HCT116 (cell line): ENCODE measurements at regions not wholly inside any gene's neighbourhood (a gene's known extent, or its start where the extent isn't known, plus 50 kb on each side); places are given as distances from the start of the nearest gene placed in this dataset.

Source experiments
- ATAC-seq: fragments of 200-7000 bp; cut with Tn5 transposase; 2 replicates; pipeline ENCODE4 v1.9.1; 2020; ENCODE audit warnings: mild to moderate bottlenecking, moderate library complexity
- BruUV-seq: library from RNA; stranded (reverse); fragments of 400-500 nt; replicated peaks from 2 replicates; lab custom pipeline; 2021; lab: Mats Ljungman, UMichigan
- CTCF ChIA-PET: fragments of 300-600 bp; sonication (Branson Sonifier 250); formaldehyde crosslinking; loops from one replicate; lab custom pipeline; 2021; ENCODE audit warnings: antibody characterized with exemption; lab: Charles Lee
- POLR2A ChIA-PET: fragments of 300-600, 350-600 bp; sonication (Branson Sonifier 250); formaldehyde crosslinking; loops from one replicate; lab custom pipeline; 2021; ENCODE audit warnings: antibody characterized with exemption; lab: Charles Lee
- RAD21 ChIA-PET, 2 experiments: fragments of 300-600 bp; sonication (Branson Sonifier 250); formaldehyde crosslinking; loops; one replicate each; lab custom pipeline; 2023; ENCODE audit warnings: low total read pairs in 2 of 2; ENCODE audit not compliant: uncharacterized antibody in 2 of 2, unreplicated experiment in 2 of 2, low non-redundant PET in 1 of 2; lab: Charles Lee
- DNase-seq: peaks from one replicate; pipeline ENCODE4 v3.0.0-alpha.2; 2010; ENCODE audit warnings: low read depth, low spot score
- H2AFZ ChIP-seq: fragments of 200-600 bp; shearing (Covaris generic), sonication (generic); 2 replicates; pipeline ENCODE4 v1.6.1; 2017; ENCODE audit warnings: low read depth, mixed run types, mixed read lengths, antibody characterized with exemption, low read length; ENCODE audit not compliant: poor library complexity, severe bottlenecking
- H3K27ac ChIP-seq: 2 replicates; pipeline ENCODE4 v1.5.1; 2012; ENCODE audit warnings: low read depth, low read length
- H3K27me3 ChIP-seq: fragments of 200-600 bp; sonication (generic); 2 replicates; pipeline ENCODE4 v1.6.1; 2016; ENCODE audit warnings: mixed run types, low read length, mixed read lengths; ENCODE audit not compliant: insufficient read depth
- H3K36me3 ChIP-seq, 2 experiments: fragments of 200-500 bp in 1 of 2; fragments of 200-600 bp in 1 of 2; sonication (Bioruptor generic) in 1 of 2; sonication (generic) in 1 of 2; 2 replicates each; pipeline versions ENCODE4 v1.5.1 to v1.6.1; 2014 to 2016; ENCODE audit warnings: low read length in 2 of 2, inconsistent platforms in 1 of 2, mixed read lengths in 1 of 2, mixed run types in 1 of 2; ENCODE audit not compliant: insufficient read depth in 2 of 2, control insufficient read depth in 1 of 2
- H3K4me1 ChIP-seq, 2 experiments: fragments of 200-600 bp in 1 of 2; sonication (generic) in 1 of 2; 2 replicates each; pipeline versions ENCODE4 v1.5.1 to v1.6.1; 2012 to 2017; ENCODE audit warnings: low read length in 2 of 2, inconsistent platforms in 1 of 2, mild to moderate bottlenecking in 1 of 2, mixed read lengths in 1 of 2, mixed run types in 1 of 2, moderate library complexity in 1 of 2; ENCODE audit not compliant: insufficient read depth in 2 of 2, control insufficient read depth in 1 of 2
- H3K4me2 ChIP-seq: fragments of 200-600 bp; sonication (generic); 2 replicates; pipeline ENCODE4 v1.6.1; 2017; ENCODE audit warnings: mixed run types, low read length, mixed read lengths
- H3K4me3 ChIP-seq, 2 experiments: fragments of 200-600 bp in 1 of 2; sonication (generic) in 1 of 2; replicated peaks in 1 of 2; 2 replicates each; pipeline ENCODE4 v1.5.1; 2011 to 2016; ENCODE audit warnings: low read length in 2 of 2, control low read depth in 1 of 2, low read depth in 1 of 2, mild to moderate bottlenecking in 1 of 2, mixed read lengths in 1 of 2, mixed run types in 1 of 2
- H3K79me2 ChIP-seq: fragments of 200-600 bp; sonication (generic); 2 replicates; pipeline ENCODE4 v1.6.1; 2017; ENCODE audit warnings: mild to moderate bottlenecking, mixed run types, low read length, moderate library complexity, mixed read lengths; ENCODE audit not compliant: insufficient read depth
- H3K9ac ChIP-seq: fragments of 200-600 bp; sonication (generic); 2 replicates; pipeline ENCODE4 v1.6.1; 2016; ENCODE audit warnings: low read length, mixed read lengths
- H3K9me2 ChIP-seq: fragments of 200-600 bp; sonication (generic), shearing (Covaris generic); 2 replicates; pipeline ENCODE4 v1.6.1; 2017; ENCODE audit warnings: mixed run types, mild to moderate bottlenecking, moderate library complexity; ENCODE audit not compliant: insufficient read depth
- H3K9me3 ChIP-seq, 2 experiments: fragments of 200-500 bp in 1 of 2; fragments of 200-600 bp in 1 of 2; sonication (Bioruptor generic) in 1 of 2; sonication (generic) in 1 of 2; 2 replicates each; pipeline ENCODE4 v1.6.1; 2014 to 2017; ENCODE audit warnings: low read length in 2 of 2, mixed read lengths in 2 of 2, inconsistent platforms in 1 of 2, low read depth in 1 of 2, mild to moderate bottlenecking in 1 of 2, mixed run types in 1 of 2, moderate library complexity in 1 of 2; ENCODE audit not compliant: control insufficient read depth in 1 of 2, insufficient read depth in 1 of 2
- H4K20me1 ChIP-seq: fragments of 200-600 bp; sonication (generic), shearing (Covaris generic); 2 replicates; pipeline ENCODE4 v1.6.1; 2017; ENCODE audit warnings: mixed run types, mild to moderate bottlenecking, moderate library complexity; ENCODE audit not compliant: insufficient read depth
- CEBPB ChIP-seq: IDR thresholded peaks from 2 replicates; pipeline ENCODE4 v1.6.1; 2012; ENCODE audit warnings: low read depth
- ELF1 ChIP-seq: IDR thresholded peaks from 2 replicates; pipeline ENCODE4 v1.6.1; 2012; ENCODE audit warnings: low read depth, borderline replicate concordance
- EZH2 ChIP-seq: fragments of 200-600 bp; sonication (generic); IDR thresholded peaks from 2 replicates; pipeline ENCODE4 v1.6.1; 2017; ENCODE audit warnings: antibody characterized with exemption, mixed run types
- EZH2phosphoT487 ChIP-seq: fragments of 200-600 bp; IDR thresholded peaks from 2 replicates; pipeline ENCODE4 v1.6.1; 2018; ENCODE audit warnings: antibody characterized with exemption, borderline replicate concordance
- FOSL1 ChIP-seq: IDR thresholded peaks from 2 replicates; pipeline ENCODE4 v1.6.1; 2012; ENCODE audit warnings: low read depth
- POLR2A ChIP-seq: IDR thresholded peaks from 2 replicates; pipeline ENCODE4 v1.7.0; 2011; ENCODE audit warnings: borderline replicate concordance; ENCODE audit not compliant: insufficient read depth, insufficient read length; ENCODE audit errors: extremely low read depth
- POLR2AphosphoS5 ChIP-seq: IDR thresholded peaks from 2 replicates; pipeline ENCODE4 v1.6.1; 2011; ENCODE audit warnings: mild to moderate bottlenecking, low read depth, low read length, moderate library complexity
- SIN3A ChIP-seq: IDR thresholded peaks from 2 replicates; pipeline ENCODE4 v1.6.1; 2012; ENCODE audit warnings: low read depth
- SP1 ChIP-seq: IDR thresholded peaks from 2 replicates; pipeline ENCODE4 v1.6.1; 2012; ENCODE audit warnings: low read depth
- SRF ChIP-seq: IDR thresholded peaks from 2 replicates; pipeline ENCODE4 v1.6.1; 2012; ENCODE audit warnings: low read depth
- TCF7L2 ChIP-seq: IDR thresholded peaks from 2 replicates; pipeline ENCODE4 v1.7.0; 2011; ENCODE audit warnings: borderline replicate concordance, inconsistent platforms; ENCODE audit not compliant: insufficient read depth, insufficient read length; ENCODE audit errors: extremely low read depth
- YY1 ChIP-seq: IDR thresholded peaks from 2 replicates; pipeline ENCODE4 v1.6.1; 2011; ENCODE audit warnings: low read length, low read depth, moderate library complexity, mild to moderate bottlenecking; ENCODE audit not compliant: insufficient replicate concordance; ENCODE audit errors: extremely low read depth
- ZFX ChIP-seq: fragments of 450-650 bp; IDR thresholded peaks from 2 replicates; pipeline ENCODE4 v1.6.1; 2017
- ZNF274 ChIP-seq: fragments of 200-500 bp; sonication (Bioruptor generic); IDR thresholded peaks from 2 replicates; pipeline ENCODE4 v1.6.1; 2014; ENCODE audit warnings: mild to moderate bottlenecking, low read depth, low read length, inconsistent platforms
- intact Hi-C: fragments of 100-400 bp; cut with micrococcal nuclease; formaldehyde crosslinking; loops from 2 replicates; pipeline ENCODE4 v1.10.0; 2022
- TF ChIP-seq, protein P1 (sequence below): IDR thresholded peaks from 2 replicates; pipeline ENCODE4 v1.6.1; 2012
- TF ChIP-seq, protein P2 (sequence below): IDR thresholded peaks from 2 replicates; pipeline ENCODE4 v1.6.1; 2012
- TF ChIP-seq, protein P3 (sequence below): IDR thresholded peaks from 2 replicates; pipeline ENCODE4 v1.6.1; 2012; ENCODE audit warnings: low read depth
- TF ChIP-seq, protein P4 (sequence below): IDR thresholded peaks from 2 replicates; pipeline ENCODE4 v1.6.1; 2011; ENCODE audit warnings: mild to moderate bottlenecking, low read length, moderate library complexity; ENCODE audit not compliant: insufficient replicate concordance; ENCODE audit errors: extremely low read depth
- TF ChIP-seq, protein P5 (sequence below), 3 experiments: fragments of 200-600 bp in 1 of 3; sonication (generic) in 1 of 3; IDR thresholded peaks in 2 of 3; conservative IDR thresholded peaks in 1 of 3; 2 replicates each; pipeline ENCODE4 v1.5.1; 2012 to 2017; ENCODE audit warnings: low read depth in 2 of 3, low read length in 2 of 3, antibody characterized with exemption in 1 of 3, borderline replicate concordance in 1 of 3, control low read depth in 1 of 3, mild to moderate bottlenecking in 1 of 3, mixed read lengths in 1 of 3, mixed run types in 1 of 3, moderate library complexity in 1 of 3; ENCODE audit not compliant: insufficient read depth in 1 of 3

DNA sequence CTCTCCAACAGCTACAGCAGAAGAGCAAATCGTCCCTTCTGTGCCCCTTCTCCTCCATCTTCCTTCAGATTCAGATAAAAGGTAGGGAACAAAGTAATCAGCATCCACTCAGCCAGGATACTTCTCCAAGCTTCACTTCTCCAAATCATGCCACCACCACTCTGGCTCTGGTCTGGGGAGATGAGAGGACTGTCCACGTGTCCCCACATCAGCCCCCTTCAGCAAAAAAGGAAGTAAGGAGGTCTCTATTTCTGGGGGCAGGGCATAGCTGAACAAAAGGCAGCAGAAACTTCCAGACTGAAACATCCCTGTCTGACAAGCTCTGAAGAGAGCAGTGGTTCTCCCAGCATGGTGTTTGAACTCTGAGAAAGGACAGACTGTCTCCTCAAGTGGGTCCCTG, 116.9 kb downstream of the C5orf15 start:
- H3K9ac ChIP-seq = no peak overlapping the region
- BruUV-seq = no TSS peak
- H3K4me3 ChIP-seq = no peak overlapping the region
- ChIA-PET POLR2A (no interaction called here), CTCF (no interaction called here), RAD21 (no interaction called here)
- no peak overlapping the region for H3K4me2 ChIP-seq
- H3K27ac ChIP-seq = no peak overlapping the region
- H3K9me3 ChIP-seq = no peaks in the 10 kb centered on the region
- H3K4me1 ChIP-seq = no peaks in the 10 kb centered on the region
- DNase-seq = no peak
- no peaks in the 10 kb centered on the region for H3K9me2 ChIP-seq
- H3K79me2 ChIP-seq = no peaks in the 10 kb centered on the region
- no peaks in the 10 kb centered on the region for H4K20me1 ChIP-seq
- peaks cover 27% of the 10 kb centered on the region; the same call in 1 of the 2 replicates for H3K27me3 ChIP-seq
- ATAC-seq = no peak
- intact Hi-C loops = no loop called here
- no peak overlapping the region for H2AFZ ChIP-seq
- TF ChIP-seq, protein P1, sequence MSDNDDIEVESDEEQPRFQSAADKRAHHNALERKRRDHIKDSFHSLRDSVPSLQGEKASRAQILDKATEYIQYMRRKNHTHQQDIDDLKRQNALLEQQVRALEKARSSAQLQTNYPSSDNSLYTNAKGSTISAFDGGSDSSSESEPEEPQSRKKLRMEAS = no peak
- TF ChIP-seq FOSL1 (no peak), POLR2A (no peak), POLR2AphosphoS5 (no peak), CEBPB (no peak), TCF7L2 (no peak), SRF (no peak), SIN3A (no peak), ZNF274 (no peak), EZH2phosphoT487 (no peak), ELF1 (no peak), SP1 (no peak), EZH2 (no peak), ZFX (no peak), YY1 (no peak)
- TF ChIP-seq, protein P2, sequence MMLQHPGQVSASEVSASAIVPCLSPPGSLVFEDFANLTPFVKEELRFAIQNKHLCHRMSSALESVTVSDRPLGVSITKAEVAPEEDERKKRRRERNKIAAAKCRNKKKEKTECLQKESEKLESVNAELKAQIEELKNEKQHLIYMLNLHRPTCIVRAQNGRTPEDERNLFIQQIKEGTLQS = no peak
- TF ChIP-seq, protein P3, sequence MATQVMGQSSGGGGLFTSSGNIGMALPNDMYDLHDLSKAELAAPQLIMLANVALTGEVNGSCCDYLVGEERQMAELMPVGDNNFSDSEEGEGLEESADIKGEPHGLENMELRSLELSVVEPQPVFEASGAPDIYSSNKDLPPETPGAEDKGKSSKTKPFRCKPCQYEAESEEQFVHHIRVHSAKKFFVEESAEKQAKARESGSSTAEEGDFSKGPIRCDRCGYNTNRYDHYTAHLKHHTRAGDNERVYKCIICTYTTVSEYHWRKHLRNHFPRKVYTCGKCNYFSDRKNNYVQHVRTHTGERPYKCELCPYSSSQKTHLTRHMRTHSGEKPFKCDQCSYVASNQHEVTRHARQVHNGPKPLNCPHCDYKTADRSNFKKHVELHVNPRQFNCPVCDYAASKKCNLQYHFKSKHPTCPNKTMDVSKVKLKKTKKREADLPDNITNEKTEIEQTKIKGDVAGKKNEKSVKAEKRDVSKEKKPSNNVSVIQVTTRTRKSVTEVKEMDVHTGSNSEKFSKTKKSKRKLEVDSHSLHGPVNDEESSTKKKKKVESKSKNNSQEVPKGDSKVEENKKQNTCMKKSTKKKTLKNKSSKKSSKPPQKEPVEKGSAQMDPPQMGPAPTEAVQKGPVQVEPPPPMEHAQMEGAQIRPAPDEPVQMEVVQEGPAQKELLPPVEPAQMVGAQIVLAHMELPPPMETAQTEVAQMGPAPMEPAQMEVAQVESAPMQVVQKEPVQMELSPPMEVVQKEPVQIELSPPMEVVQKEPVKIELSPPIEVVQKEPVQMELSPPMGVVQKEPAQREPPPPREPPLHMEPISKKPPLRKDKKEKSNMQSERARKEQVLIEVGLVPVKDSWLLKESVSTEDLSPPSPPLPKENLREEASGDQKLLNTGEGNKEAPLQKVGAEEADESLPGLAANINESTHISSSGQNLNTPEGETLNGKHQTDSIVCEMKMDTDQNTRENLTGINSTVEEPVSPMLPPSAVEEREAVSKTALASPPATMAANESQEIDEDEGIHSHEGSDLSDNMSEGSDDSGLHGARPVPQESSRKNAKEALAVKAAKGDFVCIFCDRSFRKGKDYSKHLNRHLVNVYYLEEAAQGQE = no peak
- TF ChIP-seq, protein P4, sequence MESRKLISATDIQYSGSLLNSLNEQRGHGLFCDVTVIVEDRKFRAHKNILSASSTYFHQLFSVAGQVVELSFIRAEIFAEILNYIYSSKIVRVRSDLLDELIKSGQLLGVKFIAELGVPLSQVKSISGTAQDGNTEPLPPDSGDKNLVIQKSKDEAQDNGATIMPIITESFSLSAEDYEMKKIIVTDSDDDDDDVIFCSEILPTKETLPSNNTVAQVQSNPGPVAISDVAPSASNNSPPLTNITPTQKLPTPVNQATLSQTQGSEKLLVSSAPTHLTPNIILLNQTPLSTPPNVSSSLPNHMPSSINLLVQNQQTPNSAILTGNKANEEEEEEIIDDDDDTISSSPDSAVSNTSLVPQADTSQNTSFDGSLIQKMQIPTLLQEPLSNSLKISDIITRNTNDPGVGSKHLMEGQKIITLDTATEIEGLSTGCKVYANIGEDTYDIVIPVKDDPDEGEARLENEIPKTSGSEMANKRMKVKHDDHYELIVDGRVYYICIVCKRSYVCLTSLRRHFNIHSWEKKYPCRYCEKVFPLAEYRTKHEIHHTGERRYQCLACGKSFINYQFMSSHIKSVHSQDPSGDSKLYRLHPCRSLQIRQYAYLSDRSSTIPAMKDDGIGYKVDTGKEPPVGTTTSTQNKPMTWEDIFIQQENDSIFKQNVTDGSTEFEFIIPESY = no peak
- TF ChIP-seq, protein P5, sequence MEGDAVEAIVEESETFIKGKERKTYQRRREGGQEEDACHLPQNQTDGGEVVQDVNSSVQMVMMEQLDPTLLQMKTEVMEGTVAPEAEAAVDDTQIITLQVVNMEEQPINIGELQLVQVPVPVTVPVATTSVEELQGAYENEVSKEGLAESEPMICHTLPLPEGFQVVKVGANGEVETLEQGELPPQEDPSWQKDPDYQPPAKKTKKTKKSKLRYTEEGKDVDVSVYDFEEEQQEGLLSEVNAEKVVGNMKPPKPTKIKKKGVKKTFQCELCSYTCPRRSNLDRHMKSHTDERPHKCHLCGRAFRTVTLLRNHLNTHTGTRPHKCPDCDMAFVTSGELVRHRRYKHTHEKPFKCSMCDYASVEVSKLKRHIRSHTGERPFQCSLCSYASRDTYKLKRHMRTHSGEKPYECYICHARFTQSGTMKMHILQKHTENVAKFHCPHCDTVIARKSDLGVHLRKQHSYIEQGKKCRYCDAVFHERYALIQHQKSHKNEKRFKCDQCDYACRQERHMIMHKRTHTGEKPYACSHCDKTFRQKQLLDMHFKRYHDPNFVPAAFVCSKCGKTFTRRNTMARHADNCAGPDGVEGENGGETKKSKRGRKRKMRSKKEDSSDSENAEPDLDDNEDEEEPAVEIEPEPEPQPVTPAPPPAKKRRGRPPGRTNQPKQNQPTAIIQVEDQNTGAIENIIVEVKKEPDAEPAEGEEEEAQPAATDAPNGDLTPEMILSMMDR (IDR thresholded peaks at IDR 0.05 in 2 of 3, conservative IDR thresholded peaks at IDR 0.05 in 1 of 3; ENCODE audit: borderline replicate concordance in 1 of 3, insufficient read depth in 1 of 3, low read depth in 2 of 3, low read length in 2 of 3) = no peak
- H3K36me3 ChIP-seq = no peaks in the 10 kb centered on the region
